HG03066 (cell line): ENCODE measurements at regions not wholly inside any gene's neighbourhood (a gene's known extent, or its start where the extent isn't known, plus 50 kb on each side); places are given as distances from the start of the nearest gene placed in this dataset.
"Not testable (repeated sequence)": the region's sequence is repeated elsewhere in the genome, so short reads cannot be mapped to it uniquely, and the experiment has no call there.

Source experiments
- ATAC-seq: cut with Tn5 transposase; IDR thresholded peaks from one replicate; pipeline ENCODE4 v1.9.1; 2021; ENCODE audit warnings: low read depth; ENCODE audit not compliant: unreplicated experiment

DNA sequence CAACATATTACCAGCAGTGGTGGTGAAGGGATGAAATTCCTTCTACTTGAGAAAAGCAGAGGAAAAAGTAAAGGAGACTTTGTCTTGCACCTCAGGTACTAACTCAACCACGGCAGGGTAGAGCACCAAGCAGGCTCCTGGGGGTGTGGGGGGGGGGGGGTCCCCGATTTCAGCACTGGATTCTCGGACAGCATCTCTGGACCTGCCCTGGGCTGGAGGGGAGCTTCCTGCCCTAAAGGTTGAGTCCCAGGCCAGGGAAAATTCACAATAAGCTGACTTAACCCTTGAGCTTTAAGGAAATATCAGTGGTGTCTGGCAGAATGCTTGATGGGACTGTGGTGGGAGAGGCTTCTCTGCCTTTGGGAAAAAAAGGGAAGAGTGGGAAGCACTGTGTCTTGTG is 233.2 kb upstream of the CXADR start:
- ATAC-seq, result no peak

GRCh38 chr21:17293016-17293562 is 219.8 kb upstream of the CXADR start:
- not testable (repeated sequence) for ATAC-seq

GRCh38 chr21:17295997-17296396 is 216.8 kb upstream of the CXADR start:
- no peak for ATAC-seq

- not testable (repeated sequence) for ATAC-seq
These were observed 213.3 kb upstream of the CXADR start for GRCh38 chr21:17299576-17299975.

DNA sequence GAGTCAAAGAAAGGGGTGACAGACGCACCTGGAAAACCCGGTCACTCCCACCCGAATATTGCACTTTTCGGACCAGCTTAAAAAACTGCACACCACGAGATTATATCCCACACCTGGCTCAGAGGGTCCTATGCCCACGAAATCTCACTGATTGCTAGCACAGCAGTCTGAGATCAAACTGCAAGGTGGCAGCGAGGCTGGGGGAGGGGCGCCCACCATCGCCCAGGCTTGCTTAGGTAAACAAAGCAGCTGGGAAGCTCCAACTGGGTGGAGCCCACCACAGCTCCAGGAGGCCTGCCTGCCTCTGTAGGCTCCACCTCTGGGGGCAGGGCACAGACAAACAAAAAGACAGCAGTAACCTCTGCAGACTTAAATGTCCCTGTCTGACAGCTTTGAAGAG is 185.1 kb upstream of the CXADR start:
- not testable (repeated sequence) for ATAC-seq

GRCh38 chr21:17334484-17334883 is 178.4 kb upstream of the CXADR start:
- no peak for ATAC-seq

DNA sequence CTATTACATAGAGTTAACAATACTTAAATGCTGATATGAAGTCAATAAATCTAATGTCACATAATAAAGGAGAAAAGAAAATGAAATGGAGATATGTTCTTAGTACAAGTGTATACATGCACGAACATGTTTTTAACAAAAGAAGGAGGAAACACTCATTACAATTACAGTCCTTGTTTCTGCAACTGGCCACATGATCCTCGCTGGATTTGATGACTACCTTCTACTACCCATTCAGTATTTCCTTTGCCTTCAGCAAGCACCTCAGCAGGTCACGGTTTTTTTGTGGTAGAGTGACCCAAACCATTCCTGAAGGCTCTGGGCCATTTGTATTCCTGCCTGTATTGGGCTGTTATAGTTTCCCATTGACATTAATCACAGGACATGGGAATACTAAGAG is 172.8 kb upstream of the CXADR start:
- ATAC-seq, result no peak

GRCh38 chr21:17343055-17343454 is 169.8 kb upstream of the CXADR start:
- ATAC-seq, result no peak

DNA sequence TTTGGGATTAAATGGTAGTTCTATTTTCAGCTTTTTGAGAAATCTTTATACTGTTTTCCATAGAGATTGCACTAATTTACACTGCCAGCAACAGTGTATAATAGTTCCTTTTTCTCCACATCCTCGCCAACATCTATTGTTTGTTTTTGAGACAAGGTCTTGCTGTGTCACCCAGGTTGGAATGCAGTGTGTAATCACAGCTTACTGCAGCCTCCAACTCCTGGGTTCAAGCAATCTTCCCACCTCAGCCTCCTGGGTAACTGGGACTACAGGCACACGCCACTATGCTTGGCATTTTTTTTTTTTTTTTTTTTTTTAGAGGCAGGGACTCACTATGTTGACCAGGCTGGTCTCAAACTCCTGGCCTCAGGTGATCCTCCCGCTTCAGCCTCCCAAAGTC is 164.5 kb upstream of the CXADR start:
- ATAC-seq, result no peak

DNA sequence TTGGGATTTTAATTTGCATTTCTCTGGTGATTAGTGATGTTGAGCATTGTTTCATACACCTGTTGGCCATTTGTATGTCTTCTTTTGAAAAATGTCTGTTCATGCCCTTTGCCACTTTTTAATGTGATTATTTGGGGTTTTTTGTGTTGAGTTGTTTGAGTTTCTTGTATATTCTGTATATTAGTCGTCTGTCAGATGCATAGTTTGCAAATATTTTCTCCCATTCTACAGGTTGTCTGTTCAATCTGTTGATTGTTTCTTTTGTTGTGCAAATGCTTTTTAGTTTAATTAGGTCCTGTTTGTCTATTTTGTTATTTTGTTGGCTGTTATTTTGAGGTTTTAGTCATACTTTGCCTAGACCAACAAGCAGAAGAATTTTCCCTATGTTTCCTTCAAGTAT is 164.0 kb upstream of the CXADR start:
- no peak for ATAC-seq

- ATAC-seq, result no peak
These were observed 161.1 kb upstream of the CXADR start for GRCh38 chr21:17351766-17352165.

DNA sequence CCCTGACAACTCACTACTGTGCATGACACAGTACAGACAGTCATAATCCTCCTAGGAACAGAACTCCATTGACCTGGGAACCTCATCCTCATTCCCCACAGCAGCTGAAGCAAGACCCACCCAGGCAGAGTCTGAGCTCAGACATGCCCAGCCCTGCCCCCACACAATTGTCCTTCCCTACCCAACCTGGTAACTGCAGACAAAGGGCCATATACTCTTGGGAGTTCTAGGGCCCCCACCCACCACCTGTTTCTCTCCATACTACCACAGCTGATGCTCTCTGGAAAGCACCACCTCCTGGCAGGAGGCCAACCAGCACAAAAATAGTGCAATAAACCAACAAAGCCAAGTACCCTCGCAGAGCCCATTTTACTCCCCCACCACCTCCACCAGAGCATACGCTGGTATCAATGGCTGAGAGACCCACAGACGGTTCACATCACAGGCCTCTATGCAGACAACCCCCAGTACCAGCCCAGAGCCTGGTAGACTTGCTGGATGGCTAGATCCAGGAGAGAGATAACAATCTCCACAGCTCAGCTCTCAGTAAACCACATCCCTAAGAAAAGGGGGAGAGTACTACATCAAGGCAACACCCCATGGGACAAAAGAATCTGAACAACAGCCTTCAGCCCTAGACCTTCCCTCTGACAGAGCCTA is 159.7 kb upstream of the CXADR start:
- no peak for ATAC-seq

GRCh38 chr21:17359781-17360180 is 153.1 kb upstream of the CXADR start:
- ATAC-seq, result no peak

DNA sequence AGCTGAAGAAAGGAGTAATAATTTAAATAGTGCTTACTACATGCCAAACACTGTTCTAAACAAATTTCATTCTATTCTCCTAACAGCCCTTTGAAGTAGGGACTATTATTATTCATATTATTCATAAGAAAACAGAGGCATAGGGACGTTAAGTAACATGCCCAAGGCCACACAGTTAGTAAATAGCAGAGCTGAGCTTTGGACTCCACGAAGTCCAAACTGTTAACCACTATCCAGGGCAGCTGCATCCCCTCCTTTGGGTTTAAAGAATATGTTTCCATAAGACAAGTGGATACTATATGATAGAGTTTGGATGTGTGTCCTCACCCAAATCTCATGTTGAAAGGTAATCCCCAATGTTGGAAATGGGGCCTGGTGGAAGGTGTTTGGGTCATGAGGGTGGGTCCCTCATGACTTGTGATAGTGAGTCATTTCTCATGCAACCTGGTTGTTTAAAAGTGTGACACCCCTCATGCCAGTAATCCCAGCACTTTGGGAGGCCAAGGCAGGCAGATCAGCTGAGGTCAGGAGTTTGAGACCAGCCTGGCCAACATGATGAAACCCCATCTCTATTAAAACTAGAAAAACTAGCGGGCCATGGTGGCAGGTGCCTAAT is 144.0 kb upstream of the CXADR start:
- ATAC-seq, result no peak

GRCh38 chr21:17370263-17370662 is 142.6 kb upstream of the CXADR start:
- ATAC-seq, result no peak

DNA sequence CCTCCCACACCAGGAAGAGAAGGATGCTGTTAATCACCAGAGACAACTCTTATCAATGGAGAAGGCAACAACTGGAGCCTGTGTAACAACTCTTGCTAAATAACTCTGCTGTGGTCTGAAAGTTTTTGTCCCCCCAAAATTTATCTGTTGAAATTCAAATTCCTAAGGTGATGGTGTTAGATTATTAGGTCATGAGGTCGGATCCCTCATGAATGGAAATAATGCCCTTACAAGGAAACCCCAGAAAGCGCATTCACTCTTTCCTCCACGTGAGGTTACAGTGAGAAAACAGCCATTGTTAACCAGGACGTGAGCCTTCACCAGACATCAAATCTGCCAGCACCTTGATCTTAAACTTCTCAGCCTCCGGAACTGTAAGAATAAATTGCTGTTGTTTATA is 141.9 kb upstream of the CXADR start:
- no peak for ATAC-seq

DNA sequence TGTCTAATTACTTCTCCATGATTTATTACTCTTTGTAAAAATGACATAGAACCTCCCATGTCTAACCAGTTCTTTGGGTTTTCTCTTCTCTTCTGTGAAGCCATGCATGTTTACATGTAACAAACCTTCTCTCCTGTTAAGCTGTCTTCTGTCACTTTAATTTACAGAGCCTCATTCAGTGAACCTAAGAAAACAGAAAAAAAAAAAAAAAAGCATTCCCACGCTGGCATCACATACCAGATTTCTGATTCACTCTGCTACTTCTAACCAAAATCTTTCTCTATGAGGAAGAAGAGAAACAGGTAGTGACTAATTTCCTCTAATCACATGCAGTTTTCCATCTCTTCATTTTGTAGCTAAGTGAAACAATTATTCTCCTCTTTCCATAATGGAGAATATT is 141.4 kb upstream of the CXADR start:
- no peak for ATAC-seq

DNA sequence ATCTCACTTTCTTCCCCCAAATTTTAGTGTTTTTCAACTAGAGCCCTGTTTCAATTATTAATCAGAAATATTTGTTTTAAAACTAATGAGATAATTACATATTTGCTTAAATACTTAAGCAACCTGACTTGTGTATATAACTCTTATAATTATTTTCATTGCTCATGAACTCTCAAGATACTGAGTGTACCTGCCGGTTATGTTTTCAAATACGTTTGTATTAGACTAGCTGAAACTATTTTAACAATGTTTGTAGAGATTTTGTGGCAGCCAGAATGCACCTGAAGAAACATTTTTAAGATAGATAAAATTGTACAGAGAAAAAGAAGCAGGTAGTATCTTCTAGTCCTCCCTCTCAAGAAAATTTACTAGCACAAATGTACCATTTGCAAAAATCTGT is 140.6 kb upstream of the CXADR start:
- no peak for ATAC-seq

- ATAC-seq, result no peak
These were observed 126.3 kb upstream of the CXADR start for GRCh38 chr21:17386498-17386897.

GRCh38 chr21:17387030-17387617 is 125.7 kb upstream of the CXADR start:
- no peak for ATAC-seq

DNA sequence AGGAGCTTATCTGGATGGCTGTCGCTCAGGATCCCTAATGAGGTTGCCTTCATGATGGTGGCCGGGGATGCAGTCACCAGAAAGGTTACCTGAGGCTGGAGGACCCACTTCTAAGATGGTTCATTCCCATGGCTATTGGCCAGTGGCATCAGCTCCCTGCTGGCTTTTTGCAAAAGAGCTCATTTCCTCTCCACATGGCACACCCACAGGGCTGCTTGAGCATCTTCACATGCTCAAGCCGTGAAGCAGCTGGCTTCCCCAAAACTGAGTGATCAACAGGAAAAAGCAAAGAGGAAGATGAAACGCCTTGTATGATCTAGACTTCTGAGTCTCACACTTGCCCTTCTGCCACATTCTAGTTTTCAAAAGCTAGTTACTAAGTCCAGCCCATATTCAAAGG is 124.6 kb upstream of the CXADR start:
- ATAC-seq, result no peak

GRCh38 chr21:17389311-17389710 is 123.5 kb upstream of the CXADR start:
- ATAC-seq, result no peak
